ENCODE measurements at regions not wholly inside any gene's neighbourhood (a gene's known extent, or its start where the extent isn't known, plus 50 kb on each side); places are given as distances from the start of the nearest gene placed in this dataset.

- no peak overlapping the region for H3K4me3 ChIP-seq (ENCODE audit: control extremely low read depth in 1 of 5, extremely low read depth in 1 of 5, insufficient read depth in 1 of 5, low read depth in 2 of 5, low read length in 4 of 5)
- no peak for DNase-seq
- no peaks in the 10 kb centered on the region for H3K36me3 ChIP-seq (replicated peaks in 1 of 2; ENCODE audit: control extremely low read depth in 1 of 2, control insufficient read depth in 1 of 2, extremely low read depth in 1 of 2, insufficient read depth in 2 of 2, low read length in 1 of 2)
- intact Hi-C loops (cut with micrococcal nuclease): no loop called here
- ChIA-PET CTCF (no interaction called here), POLR2A (no interaction called here)
- H3K9me3 ChIP-seq (ENCODE audit: control extremely low read depth in 1 of 3, control insufficient read depth in 2 of 3, insufficient read depth in 1 of 3, low read length in 2 of 3): no peaks in the 10 kb centered on the region
- Mint-ChIP-seq H3K9me3 (ENCODE audit: insufficient read depth) (no peaks in the 10 kb centered on the region), H3K27me3 (peaks cover 9% of the 10 kb centered on the region), H3K27ac (no peak overlapping the region), H3K4me1 (no peaks in the 10 kb centered on the region), H3K4me3 (no peak overlapping the region)
- H3K4me1 ChIP-seq (ENCODE audit: control insufficient read depth in 2 of 2, insufficient read depth in 2 of 2, low read length in 2 of 2): no peaks in the 10 kb centered on the region
- H3K27ac ChIP-seq (ENCODE audit: low read length in 2 of 2): no peak overlapping the region
- TF ChIP-seq, protein P1, sequence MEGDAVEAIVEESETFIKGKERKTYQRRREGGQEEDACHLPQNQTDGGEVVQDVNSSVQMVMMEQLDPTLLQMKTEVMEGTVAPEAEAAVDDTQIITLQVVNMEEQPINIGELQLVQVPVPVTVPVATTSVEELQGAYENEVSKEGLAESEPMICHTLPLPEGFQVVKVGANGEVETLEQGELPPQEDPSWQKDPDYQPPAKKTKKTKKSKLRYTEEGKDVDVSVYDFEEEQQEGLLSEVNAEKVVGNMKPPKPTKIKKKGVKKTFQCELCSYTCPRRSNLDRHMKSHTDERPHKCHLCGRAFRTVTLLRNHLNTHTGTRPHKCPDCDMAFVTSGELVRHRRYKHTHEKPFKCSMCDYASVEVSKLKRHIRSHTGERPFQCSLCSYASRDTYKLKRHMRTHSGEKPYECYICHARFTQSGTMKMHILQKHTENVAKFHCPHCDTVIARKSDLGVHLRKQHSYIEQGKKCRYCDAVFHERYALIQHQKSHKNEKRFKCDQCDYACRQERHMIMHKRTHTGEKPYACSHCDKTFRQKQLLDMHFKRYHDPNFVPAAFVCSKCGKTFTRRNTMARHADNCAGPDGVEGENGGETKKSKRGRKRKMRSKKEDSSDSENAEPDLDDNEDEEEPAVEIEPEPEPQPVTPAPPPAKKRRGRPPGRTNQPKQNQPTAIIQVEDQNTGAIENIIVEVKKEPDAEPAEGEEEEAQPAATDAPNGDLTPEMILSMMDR (IDR thresholded peaks at IDR 0.05): no peak
- no peak for TF ChIP-seq EZH2 (IDR thresholded peaks at IDR 0.05; ENCODE audit: borderline replicate concordance, insufficient read depth, low read depth, low read length, poor library complexity, severe bottlenecking)
- H4K20me1 ChIP-seq (ENCODE audit: control insufficient read depth, insufficient read depth, low read length, poor library complexity, severe bottlenecking): no peaks in the 10 kb centered on the region
- no peak for ATAC-seq (ENCODE audit: low read depth)
- H3K79me2 ChIP-seq (ENCODE audit: control insufficient read depth, insufficient read depth, low read length): no peaks in the 10 kb centered on the region
- no peak overlapping the region for H2AFZ ChIP-seq (ENCODE audit: insufficient read depth, low read depth, low read length, poor library complexity, severe bottlenecking)
- H3K9ac ChIP-seq (ENCODE audit: low read length): no peak overlapping the region
- H3K4me2 ChIP-seq (replicated peaks; ENCODE audit: low read depth, low read length, poor library complexity, severe bottlenecking): no peak overlapping the region
- WGBS (ENCODE audit: insufficient coverage): 95% methylated on average over 7 of the region's 10 CpGs
- no peaks in the 10 kb centered on the region for H3K27me3 ChIP-seq (replicated peaks in 1 of 4; ENCODE audit: control extremely low read depth in 1 of 4, control insufficient read depth in 3 of 4, insufficient read depth in 4 of 4, low read length in 3 of 4)
Observed at GRCh38 chr1:4962836-4963235, 308.4 kb downstream of the AJAP1 start.

DNA sequence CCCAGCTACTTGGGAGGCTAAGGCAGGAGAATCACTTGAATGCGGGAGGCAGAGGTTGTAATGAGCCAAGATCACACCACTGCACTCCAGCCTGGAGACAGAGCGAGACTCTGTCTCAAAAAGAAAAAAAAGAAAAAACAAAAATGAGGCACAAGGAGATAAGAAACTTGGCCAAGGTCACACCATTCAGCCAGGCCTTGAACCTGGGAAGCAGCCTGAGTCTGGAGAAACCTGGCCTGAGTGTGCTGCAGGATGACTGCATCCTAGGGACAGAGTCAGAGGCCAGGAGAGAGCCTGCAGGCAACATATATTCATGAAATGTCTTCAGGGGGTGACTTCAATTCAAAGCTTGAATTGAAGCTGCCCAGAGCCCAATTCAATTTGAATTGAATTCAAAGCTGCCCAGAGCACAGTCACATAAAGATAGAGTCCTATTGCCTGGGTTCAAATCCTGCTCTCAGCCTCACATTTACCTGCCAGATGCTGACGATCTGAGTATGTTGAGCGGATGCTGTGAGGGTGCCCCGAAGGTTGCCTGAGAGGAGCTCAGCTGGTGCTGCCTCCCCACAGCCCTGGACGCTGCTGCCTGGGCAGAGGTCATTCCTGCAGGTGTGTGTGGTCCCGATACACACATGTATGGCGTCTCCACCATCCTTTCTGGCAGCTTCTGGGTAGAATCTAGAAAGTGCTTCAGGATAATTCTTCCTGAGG is 307.7 kb downstream of the AJAP1 start:
- no peaks in the 10 kb centered on the region for H3K4me1 ChIP-seq (ENCODE audit: control insufficient read depth in 2 of 2, insufficient read depth in 2 of 2, low read length in 2 of 2)
- no peaks in the 10 kb centered on the region for H4K20me1 ChIP-seq (ENCODE audit: control insufficient read depth, insufficient read depth, low read length, poor library complexity, severe bottlenecking)
- 96% methylated on average over 8 of the region's 8 CpGs for WGBS (ENCODE audit: insufficient coverage)
- H3K27me3 Mint-ChIP-seq: peaks cover 6% of the 10 kb centered on the region
- H3K9me3 ChIP-seq (ENCODE audit: control extremely low read depth in 1 of 3, control insufficient read depth in 2 of 3, insufficient read depth in 1 of 3, low read length in 2 of 3): no peaks in the 10 kb centered on the region
- no peak overlapping the region for H2AFZ ChIP-seq (ENCODE audit: insufficient read depth, low read depth, low read length, poor library complexity, severe bottlenecking)
- no peak overlapping the region for H3K4me3 ChIP-seq (ENCODE audit: control extremely low read depth in 1 of 5, extremely low read depth in 1 of 5, insufficient read depth in 1 of 5, low read depth in 2 of 5, low read length in 4 of 5)
- POLR2A ChIA-PET: no interaction called here
- no peaks in the 10 kb centered on the region for H3K36me3 ChIP-seq (replicated peaks in 1 of 2; ENCODE audit: control extremely low read depth in 1 of 2, control insufficient read depth in 1 of 2, extremely low read depth in 1 of 2, insufficient read depth in 2 of 2, low read length in 1 of 2)
- TF ChIP-seq, protein P1 (IDR thresholded peaks at IDR 0.05): no peak
- TF ChIP-seq EZH2 (IDR thresholded peaks at IDR 0.05; ENCODE audit: borderline replicate concordance, insufficient read depth, low read depth, low read length, poor library complexity, severe bottlenecking): no peak
- no peaks in the 10 kb centered on the region for H3K4me1 Mint-ChIP-seq
- H3K27ac ChIP-seq (ENCODE audit: low read length in 2 of 2): no peak overlapping the region
- H3K4me2 ChIP-seq (replicated peaks; ENCODE audit: low read depth, low read length, poor library complexity, severe bottlenecking): no peak overlapping the region
- DNase-seq (no peak), ATAC-seq (ENCODE audit: low read depth) (no peak)
- no peaks in the 10 kb centered on the region for H3K27me3 ChIP-seq (replicated peaks in 1 of 4; ENCODE audit: control extremely low read depth in 1 of 4, control insufficient read depth in 3 of 4, insufficient read depth in 4 of 4, low read length in 3 of 4)
- no peak overlapping the region for H3K4me3 Mint-ChIP-seq
- H3K27ac Mint-ChIP-seq: no peak overlapping the region
- no peaks in the 10 kb centered on the region for H3K79me2 ChIP-seq (ENCODE audit: control insufficient read depth, insufficient read depth, low read length)
- CTCF ChIA-PET: no interaction called here
- intact Hi-C loops (cut with micrococcal nuclease): no loop called here
- no peaks in the 10 kb centered on the region for H3K9me3 Mint-ChIP-seq (ENCODE audit: insufficient read depth)
- H3K9ac ChIP-seq (ENCODE audit: low read length): no peak overlapping the region
